Activated CD4-positive, alpha-beta T cell treated with anti-CD3 and anti-CD28 coated beads, Interleukin-2, Interleukin-6, amounts not matched to agents 100 ng/mL and 50 ng/mL, durations not matched to agents 16 hours and 8 hours (primary cell): ENCODE measurements at regions not wholly inside any gene's neighbourhood (a gene's known extent, or its start where the extent isn't known, plus 50 kb on each side); places are given as distances from the start of the nearest gene placed in this dataset.
"Not testable (repeated sequence)": the region's sequence is repeated elsewhere in the genome, so short reads cannot be mapped to it uniquely, and the experiment has no call there.

Experiments used
- DNase-seq: peaks from one replicate; pipeline ENCODE4 v3.0.0-alpha.2; 2020

- no peak for DNase-seq
Measured at GRCh38 chr12:27133022-27133590, 50.7 kb upstream of the C12orf71 start.

- DNase-seq, result no peak
Measured at GRCh38 chr12:27140478-27140969, 58.1 kb upstream of the C12orf71 start.

- peak; percentile 76 for DNase-seq
Measured at GRCh38 chr12:27142101-27142721, 59.8 kb upstream of the C12orf71 start.

- peak; percentile 1 for DNase-seq
Measured at GRCh38 chr12:27143256-27144069, 61.1 kb upstream of the C12orf71 start.

GRCh38 chr12:27145725-27146124 lies 63.3 kb upstream of the C12orf71 start:
- not testable (repeated sequence) for DNase-seq

- DNase-seq, result no peak
Measured at GRCh38 chr12:27148373-27148772, 66.0 kb upstream of the C12orf71 start.

- peak; percentile 10 for DNase-seq
Measured at GRCh38 chr12:27148791-27149190, 66.4 kb upstream of the C12orf71 start.

GRCh38 chr12:27151479-27151878 lies 69.1 kb upstream of the C12orf71 start:
- no peak for DNase-seq

- DNase-seq, result no peak
Measured at GRCh38 chr12:27158297-27158696, 75.9 kb upstream of the C12orf71 start.

GRCh38 chr12:27161458-27162228 lies 79.3 kb upstream of the C12orf71 start:
- DNase-seq, result no peak

GRCh38 chr12:27162229-27162537 lies 79.8 kb upstream of the C12orf71 start:
- DNase-seq, result no peak

GRCh38 chr12:27163048-27163715 lies 80.8 kb upstream of the C12orf71 start:
- no peak for DNase-seq

GRCh38 chr12:27163894-27164293 lies 80.2 kb upstream of the STK38L start:
- DNase-seq, result no peak

GRCh38 chr12:27164330-27165040 lies 79.6 kb upstream of the STK38L start:
- no peak for DNase-seq

- not testable (repeated sequence) for DNase-seq
Measured at GRCh38 chr12:27165958-27166357, 78.1 kb upstream of the STK38L start.

GRCh38 chr12:27171494-27171893 lies 72.6 kb upstream of the STK38L start:
- not testable (repeated sequence) for DNase-seq

- peak; percentile 49 for DNase-seq
Measured at GRCh38 chr12:27176765-27177164, 67.3 kb upstream of the STK38L start.

- peak; percentile 24 for DNase-seq
Measured at GRCh38 chr12:27177706-27178105, 66.4 kb upstream of the STK38L start.

- no peak for DNase-seq
Measured at GRCh38 chr12:27178255-27178654, 65.8 kb upstream of the STK38L start.

- peak; percentile 32 for DNase-seq
Measured at GRCh38 chr12:27178723-27179399, 65.2 kb upstream of the STK38L start.
